ENCODE measurements at regions not wholly inside any gene's neighbourhood (a gene's known extent, or its start where the extent isn't known, plus 50 kb on each side); places are given as distances from the start of the nearest gene placed in this dataset.

DNA sequence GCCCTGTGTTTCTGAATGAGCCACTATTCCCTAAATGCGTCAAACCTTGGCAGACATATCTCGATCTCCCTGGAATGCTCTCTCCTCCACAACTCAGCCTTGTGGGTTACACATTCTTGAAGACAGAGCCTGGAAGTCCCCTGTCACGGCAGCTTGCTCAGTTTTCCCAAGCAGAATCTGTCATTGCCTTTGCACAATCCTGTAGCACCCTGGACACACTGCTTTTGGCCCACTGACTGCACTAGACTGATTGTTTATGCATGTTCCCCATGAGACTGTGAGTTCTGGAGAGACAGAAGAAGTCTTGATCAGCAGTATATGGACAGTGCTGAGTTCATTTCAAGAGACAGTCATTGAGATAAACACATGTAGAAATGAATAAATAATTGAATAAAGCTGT is 406.7 kb downstream of the CD83 start:
- WGBS (ENCODE audit: low lambda C conversion rate) = 38% methylated on average over 3 of the region's 3 CpGs
- no peaks in the 10 kb centered on the region for H3K27me3 ChIP-seq (ENCODE audit: insufficient read depth)
- H3F3A ChIP-seq (replicated peaks; ENCODE audit: insufficient read depth) = no peaks in the 10 kb centered on the region
- H3K9me2 ChIP-seq = no peaks in the 10 kb centered on the region
- peak; percentile 19 for DNase-seq
- H3K9ac ChIP-seq = no peak overlapping the region
- no peak overlapping the region for H3K4me2 ChIP-seq
- ChIA-PET POLR2A (no interaction called here), CTCF (no interaction called here)
- H3K9me3 ChIP-seq = 0 out of 2 replicates have a peak, but pooled peaks cover 3% of the 10 kb centered on the region
- H3K4me3 ChIP-seq (ENCODE audit: low read depth in 2 of 2, low read length in 1 of 2) = no peak overlapping the region
- no peaks in the 10 kb centered on the region for H3K79me2 ChIP-seq (ENCODE audit: insufficient read depth)
- no peak overlapping the region for H3K27ac ChIP-seq (ENCODE audit: low read depth in 2 of 2, low read length in 1 of 2)
- TF ChIP-seq PBX3 (IDR thresholded peaks at IDR 0.05) (no peak), GABPA (IDR thresholded peaks at IDR 0.05; ENCODE audit: low read depth) (no peak), RXRA (IDR thresholded peaks at IDR 0.05; ENCODE audit: borderline replicate concordance, low read depth) (no peak), SMC3 (IDR thresholded peaks at IDR 0.05; ENCODE audit: low read depth, low read length) (no peak), NFIC (IDR thresholded peaks at IDR 0.05; ENCODE audit: borderline replicate concordance) (no peak), YY1 (IDR thresholded peaks at IDR 0.05; ENCODE audit: low read depth) (no peak), JUND (IDR thresholded peaks at IDR 0.05) (no peak)
- TF ChIP-seq, protein P1, sequence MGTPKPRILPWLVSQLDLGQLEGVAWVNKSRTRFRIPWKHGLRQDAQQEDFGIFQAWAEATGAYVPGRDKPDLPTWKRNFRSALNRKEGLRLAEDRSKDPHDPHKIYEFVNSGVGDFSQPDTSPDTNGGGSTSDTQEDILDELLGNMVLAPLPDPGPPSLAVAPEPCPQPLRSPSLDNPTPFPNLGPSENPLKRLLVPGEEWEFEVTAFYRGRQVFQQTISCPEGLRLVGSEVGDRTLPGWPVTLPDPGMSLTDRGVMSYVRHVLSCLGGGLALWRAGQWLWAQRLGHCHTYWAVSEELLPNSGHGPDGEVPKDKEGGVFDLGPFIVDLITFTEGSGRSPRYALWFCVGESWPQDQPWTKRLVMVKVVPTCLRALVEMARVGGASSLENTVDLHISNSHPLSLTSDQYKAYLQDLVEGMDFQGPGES (IDR thresholded peaks at IDR 0.05; ENCODE audit: low read depth, low read length) = no peak
- H4K20me1 ChIP-seq (ENCODE audit: insufficient read depth) = no peaks in the 10 kb centered on the region
- H2AFZ ChIP-seq (ENCODE audit: low read depth) = no peak overlapping the region
- peaks cover 0 to 3% of the 10 kb centered on the region in 2 experiments; a peak in 2 of 4 replicates for H3K4me1 ChIP-seq (ENCODE audit: control insufficient read depth in 1 of 2, insufficient read depth in 2 of 2, low read depth in 1 of 2, low read length in 1 of 2)
- no peaks in the 10 kb centered on the region for H3K36me3 ChIP-seq (replicated peaks in 1 of 2; ENCODE audit: control insufficient read depth in 1 of 2, insufficient read depth in 2 of 2, low read length in 1 of 2)

DNA sequence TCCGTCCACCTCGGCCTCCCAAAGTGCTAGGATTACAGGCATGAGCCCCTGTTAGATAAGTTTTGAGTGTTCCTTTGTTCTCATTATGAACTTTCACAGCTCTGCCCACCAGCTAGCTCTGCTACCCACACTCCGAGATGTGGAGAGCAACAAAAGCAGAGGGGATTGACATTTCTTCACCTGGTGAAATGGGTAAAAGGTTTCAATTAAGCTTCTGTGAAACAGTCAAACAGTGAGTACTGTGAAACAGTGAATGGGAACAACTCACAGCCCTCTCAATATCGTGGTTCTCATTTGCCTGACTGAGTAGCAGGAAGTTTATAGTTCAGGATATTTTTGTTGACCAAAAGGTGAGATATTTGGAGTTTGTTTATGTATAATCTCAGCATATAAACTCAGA is 412.8 kb downstream of the CD83 start:
- POLR2A ChIA-PET = interaction anchor here (0.6 kb wide), 1 partner anchor 294 kb away, joined by 3 read pairs; no protein-coding TSS in a partner anchor
- Histone ChIP-seq H3K36me3 (replicated peaks in 1 of 2; ENCODE audit: control insufficient read depth in 1 of 2, insufficient read depth in 2 of 2, low read length in 1 of 2) (no peaks in the 10 kb centered on the region), H3K4me1 (ENCODE audit: control insufficient read depth in 1 of 2, insufficient read depth in 2 of 2, low read depth in 1 of 2, low read length in 1 of 2) (no peaks in the 10 kb centered on the region), H3K4me3 (ENCODE audit: low read depth in 2 of 2, low read length in 1 of 2) (no peak overlapping the region), H3K9me3 (0 out of 2 replicates have a peak, but pooled peaks cover 3% of the 10 kb centered on the region), H3K79me2 (ENCODE audit: insufficient read depth) (no peaks in the 10 kb centered on the region), H3K4me2 (no peak overlapping the region), H3F3A (replicated peaks; ENCODE audit: insufficient read depth) (no peaks in the 10 kb centered on the region), H4K20me1 (ENCODE audit: insufficient read depth) (no peaks in the 10 kb centered on the region), H3K9ac (no peak overlapping the region), H3K27ac (ENCODE audit: low read depth in 2 of 2, low read length in 1 of 2) (no peak overlapping the region), H3K27me3 (ENCODE audit: insufficient read depth) (no peaks in the 10 kb centered on the region), H3K9me2 (no peaks in the 10 kb centered on the region), H2AFZ (ENCODE audit: low read depth) (no peak overlapping the region)
- DNase-seq = no peak
- CTCF ChIA-PET = interaction anchor here (0.8 to 1.0 kb wide), 2 partner anchors 15 to 718 kb away, joined by 3 to 4 read pairs; no protein-coding TSS in a partner anchor
- TF ChIP-seq ELF1 (IDR thresholded peaks at IDR 0.05) (no peak), RCOR1 (IDR thresholded peaks at IDR 0.05; ENCODE audit: low read length) (no peak), GATA2 (CRISPR knock-in tag; IDR thresholded peaks at IDR 0.05) (no peak), SMC3 (IDR thresholded peaks at IDR 0.05; ENCODE audit: low read depth, low read length) (no peak), TCF12 (IDR thresholded peaks at IDR 0.05) (no peak), SIN3A (IDR thresholded peaks at IDR 0.05; ENCODE audit: borderline replicate concordance, low read depth, low read length) (no peak), PBX3 (IDR thresholded peaks at IDR 0.05) (no peak), RXRA (IDR thresholded peaks at IDR 0.05; ENCODE audit: borderline replicate concordance, low read depth) (no peak), MXI1 (IDR thresholded peaks at IDR 0.05; ENCODE audit: low read depth, low read length) (no peak), FOXM1 (IDR thresholded peaks at IDR 0.05; ENCODE audit: low read depth) (no peak)
- TF ChIP-seq, protein P2, sequence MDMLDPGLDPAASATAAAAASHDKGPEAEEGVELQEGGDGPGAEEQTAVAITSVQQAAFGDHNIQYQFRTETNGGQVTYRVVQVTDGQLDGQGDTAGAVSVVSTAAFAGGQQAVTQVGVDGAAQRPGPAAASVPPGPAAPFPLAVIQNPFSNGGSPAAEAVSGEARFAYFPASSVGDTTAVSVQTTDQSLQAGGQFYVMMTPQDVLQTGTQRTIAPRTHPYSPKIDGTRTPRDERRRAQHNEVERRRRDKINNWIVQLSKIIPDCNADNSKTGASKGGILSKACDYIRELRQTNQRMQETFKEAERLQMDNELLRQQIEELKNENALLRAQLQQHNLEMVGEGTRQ (IDR thresholded peaks at IDR 0.05; ENCODE audit: borderline replicate concordance, low read depth, low read length) = no peak
- WGBS (ENCODE audit: low lambda C conversion rate) = 24% methylated on average over 4 of the region's 4 CpGs

Data from SK-N-SH (cell line).